GM23338 (cell line): ENCODE measurements at regions not wholly inside any gene's neighbourhood (a gene's known extent, or its start where the extent isn't known, plus 50 kb on each side); places are given as distances from the start of the nearest gene placed in this dataset.

Source experiments
- ATAC-seq: fragments of 200-7000 bp; cut with Tn5 transposase; 3 replicates; pipeline ENCODE4 v1.9.1; 2020
- DNase-seq: peaks from one replicate; pipeline ENCODE4 v3.0.0-alpha.2; 2015; ENCODE audit warnings: low spot score
- H2AFZ ChIP-seq: fragments of 200-600 bp; sonication (generic); 2 replicates; pipeline ENCODE4 v1.8.0; 2016; ENCODE audit warnings: antibody characterized with exemption, mild to moderate bottlenecking, moderate library complexity
- H3F3A ChIP-seq: fragments of 200-600 bp; sonication (generic); replicated peaks from 2 replicates; pipeline ENCODE4 v1.8.0; 2017; ENCODE audit warnings: antibody characterized with exemption, mixed run types, low read depth
- H3K27ac ChIP-seq: fragments of 200-600 bp; sonication (generic); 2 replicates; pipeline ENCODE4 v1.6.1; 2016; ENCODE audit warnings: low read depth
- H3K27me3 ChIP-seq: fragments of 200-600 bp; sonication (generic); 2 replicates; pipeline ENCODE4 v1.8.0; 2016; ENCODE audit warnings: mild to moderate bottlenecking, mixed run types, moderate library complexity; ENCODE audit not compliant: insufficient read depth
- H3K36me3 ChIP-seq: fragments of 200-600 bp; sonication (generic); 2 replicates; pipeline ENCODE4 v1.8.0; 2016; ENCODE audit warnings: mild to moderate bottlenecking; ENCODE audit not compliant: insufficient read depth
- H3K4me1 ChIP-seq: fragments of 200-600 bp; sonication (generic); 2 replicates; pipeline ENCODE4 v1.8.0; 2016; ENCODE audit warnings: mild to moderate bottlenecking, moderate library complexity; ENCODE audit not compliant: insufficient read depth
- H3K4me2 ChIP-seq: fragments of 200-600 bp; sonication (generic); 2 replicates; pipeline ENCODE4 v1.7.1; 2017; ENCODE audit warnings: mixed run types
- H3K4me3 ChIP-seq: fragments of 200-600 bp; sonication (generic); 2 replicates; pipeline ENCODE4 v1.6.1; 2016; ENCODE audit warnings: mixed run types
- H3K79me2 ChIP-seq: fragments of 200-600 bp; sonication (generic); replicated peaks from 2 replicates; pipeline ENCODE4 v1.8.0; 2017; ENCODE audit warnings: mild to moderate bottlenecking; ENCODE audit not compliant: insufficient read depth
- H3K9me2 ChIP-seq: fragments of 200-600 bp; sonication (generic); 2 replicates; pipeline ENCODE4 v1.8.0; 2017; ENCODE audit not compliant: insufficient read depth
- H4K20me1 ChIP-seq: fragments of 200-600 bp; sonication (generic); replicated peaks from 2 replicates; pipeline ENCODE4 v1.8.0; 2017; ENCODE audit warnings: mild to moderate bottlenecking; ENCODE audit not compliant: insufficient read depth
- H3K27ac Mint-ChIP-seq: 2 replicates; pipeline ENCODE4 v1.8.0; 2020; ENCODE audit warnings: inconsistent platforms, mild to moderate bottlenecking, moderate library complexity, mixed read lengths
- H3K27me3 Mint-ChIP-seq: 3 replicates; pipeline ENCODE4 v1.8.0; 2022; ENCODE audit warnings: low read depth, mild to moderate bottlenecking, moderate library complexity, mixed read lengths, inconsistent platforms; ENCODE audit not compliant: insufficient read depth, poor library complexity
- H3K36me3 Mint-ChIP-seq: 3 replicates; pipeline ENCODE4 v1.8.0; 2021; ENCODE audit warnings: low read depth, mild to moderate bottlenecking, inconsistent platforms, moderate library complexity, mixed read lengths
- H3K4me1 Mint-ChIP-seq: 3 replicates; pipeline ENCODE4 v1.8.0; 2020; ENCODE audit warnings: mild to moderate bottlenecking, inconsistent platforms, mixed read lengths
- H3K4me3 Mint-ChIP-seq: 3 replicates; pipeline ENCODE4 v1.8.0; 2021; ENCODE audit warnings: moderate library complexity, mild to moderate bottlenecking, inconsistent platforms, mixed read lengths
- H3K9me3 Mint-ChIP-seq: 3 replicates; pipeline ENCODE4 v1.8.0; 2020; ENCODE audit warnings: moderate library complexity, mild to moderate bottlenecking, inconsistent platforms, mixed read lengths
- CREB1 ChIP-seq: fragments of 250-450 bp; sonication (Bioruptor Pico); IDR thresholded peaks from 2 replicates; pipeline ENCODE4 v1.5.0; 2020; ENCODE audit warnings: low read depth, mild to moderate bottlenecking, moderate library complexity
- ETS1 ChIP-seq: IDR thresholded peaks from 2 replicates; pipeline ENCODE4 v1.6.1; 2016; ENCODE audit warnings: antibody characterized with exemption
- EZH2 ChIP-seq: fragments of 200-600 bp; sonication (generic); IDR thresholded peaks from one replicate; pipeline ENCODE4 v1.8.0; 2017; ENCODE audit warnings: antibody characterized with exemption, mild to moderate bottlenecking, low read depth; ENCODE audit not compliant: unreplicated experiment
- EZH2phosphoT487 ChIP-seq: fragments of 200-600 bp; sonication (generic); IDR thresholded peaks from one replicate; pipeline ENCODE4 v1.8.1; 2018; ENCODE audit warnings: antibody characterized with exemption; ENCODE audit not compliant: unreplicated experiment
- NANOG ChIP-seq: IDR thresholded peaks from 2 replicates; pipeline ENCODE4 v1.6.1; 2016; ENCODE audit warnings: antibody characterized with exemption, borderline replicate concordance
- POLR2AphosphoS5 ChIP-seq: IDR thresholded peaks from 2 replicates; pipeline ENCODE4 v1.6.1; 2016; ENCODE audit warnings: antibody characterized with exemption, low read depth
- REST ChIP-seq: IDR thresholded peaks from one replicate; pipeline ENCODE4 v1.6.1; 2018; ENCODE audit warnings: antibody characterized with exemption; ENCODE audit not compliant: unreplicated experiment
- STAT1 ChIP-seq: IDR thresholded peaks from one replicate; pipeline ENCODE4 v1.6.1; 2016; ENCODE audit warnings: antibody characterized with exemption; ENCODE audit not compliant: unreplicated experiment
- ZNF114 ChIP-seq: fragments of 250-450 bp; sonication (Bioruptor Pico); IDR thresholded peaks from 2 replicates; pipeline ENCODE4 v1.5.0; 2020; ENCODE audit warnings: mild to moderate bottlenecking, moderate library complexity
- ZNF331 ChIP-seq: fragments of 250-450 bp; sonication (Bioruptor Pico); IDR thresholded peaks from 2 replicates; pipeline ENCODE4 v1.5.0; 2020; ENCODE audit warnings: low read depth, mild to moderate bottlenecking, moderate library complexity

GRCh38 chr11:91846002-91846401 lies 378.6 kb upstream of the FAT3 start:
- H2AFZ ChIP-seq = peak overlapping the region; percentile 23; the same call in 1 of the 2 replicates
- no peaks in the 10 kb centered on the region for H4K20me1 ChIP-seq
- Mint-ChIP-seq H3K4me1 (peaks cover 14% of the 10 kb centered on the region; the same call in 2 of the 3 replicates), H3K27ac (no peak overlapping the region), H3K36me3 (no peaks in the 10 kb centered on the region), H3K4me3 (no peak overlapping the region), H3K9me3 (no peaks in the 10 kb centered on the region), H3K27me3 (no peaks in the 10 kb centered on the region)
- no peaks in the 10 kb centered on the region for H3F3A ChIP-seq
- DNase-seq (no peak), ATAC-seq (no peak)
- H3K27me3 ChIP-seq = no peaks in the 10 kb centered on the region
- TF ChIP-seq NANOG = no peak
- TF ChIP-seq ZNF114 (CRISPR knock-in tag) = no peak
- no peak for TF ChIP-seq STAT1
- no peak for TF ChIP-seq POLR2AphosphoS5
- no peak for TF ChIP-seq ZNF331 (CRISPR knock-in tag)
- no peak for TF ChIP-seq ETS1
- TF ChIP-seq EZH2phosphoT487 = no peak
- no peak for TF ChIP-seq CREB1 (CRISPR knock-in tag)
- no peak for TF ChIP-seq EZH2
- no peak for TF ChIP-seq REST
- no peaks in the 10 kb centered on the region for H3K9me2 ChIP-seq
- no peak overlapping the region for H3K27ac ChIP-seq
- H3K4me1 ChIP-seq = no peaks in the 10 kb centered on the region
- no peak overlapping the region for H3K4me2 ChIP-seq
- no peak overlapping the region for H3K4me3 ChIP-seq
- H3K79me2 ChIP-seq = no peaks in the 10 kb centered on the region
- no peaks in the 10 kb centered on the region for H3K36me3 ChIP-seq

GRCh38 chr11:91840640-91841240 lies 383.9 kb upstream of the FAT3 start:
- Histone ChIP-seq H3K27ac (no peak overlapping the region), H3K4me2 (no peak overlapping the region), H3K4me3 (no peak overlapping the region), H3K27me3 (no peaks in the 10 kb centered on the region), H4K20me1 (no peaks in the 10 kb centered on the region), H3K4me1 (no peaks in the 10 kb centered on the region), H3K9me2 (no peaks in the 10 kb centered on the region; the same call in 1 of the 2 replicates), H3K79me2 (no peaks in the 10 kb centered on the region), H3K36me3 (no peaks in the 10 kb centered on the region), H3F3A (no peaks in the 10 kb centered on the region), H2AFZ (no peak overlapping the region)
- DNase-seq (no peak), ATAC-seq (no peak)
- Mint-ChIP-seq H3K36me3 (no peaks in the 10 kb centered on the region), H3K9me3 (no peaks in the 10 kb centered on the region), H3K4me1 (peaks cover 11% of the 10 kb centered on the region; the same call in 2 of the 3 replicates), H3K27ac (no peak overlapping the region), H3K4me3 (no peak overlapping the region), H3K27me3 (no peaks in the 10 kb centered on the region)
- TF ChIP-seq STAT1 = no peak
